A673 (cell line): ENCODE measurements at regions not wholly inside any gene's neighbourhood (a gene's known extent, or its start where the extent isn't known, plus 50 kb on each side); places are given as distances from the start of the nearest gene placed in this dataset.

Experiments
- BruUV-seq: library from RNA; stranded (reverse); fragments of 400-500 nt; replicated peaks from 2 replicates; lab custom pipeline; 2021; lab: Mats Ljungman, UMichigan
- CTCF ChIA-PET: fragments of 300-600 bp; sonication (Branson Sonifier 250); formaldehyde crosslinking; loops from one replicate; lab custom pipeline; 2022; ENCODE audit warnings: antibody characterized with exemption; lab: Charles Lee
- POLR2A ChIA-PET: fragments of 300-600 bp; sonication (Branson Sonifier 250); formaldehyde crosslinking; loops from one replicate; lab custom pipeline; 2022; ENCODE audit warnings: antibody characterized with exemption; ENCODE audit not compliant: low non-redundant PET; lab: Charles Lee
- DNase-seq: peaks from one replicate; pipeline ENCODE4 v3.0.0-alpha.2; 2015; ENCODE audit warnings: low spot score
- H3K27ac ChIP-seq: fragments of 200-600 bp; sonication (generic); 2 replicates; pipeline ENCODE4 v1.5.1; 2016; ENCODE audit warnings: mixed run types, low read depth, mild to moderate bottlenecking, mixed read lengths, antibody characterized with exemption, low read length; ENCODE audit not compliant: poor library complexity, severe bottlenecking
- H3K27me3 ChIP-seq: fragments of 200-600 bp; sonication (generic); replicated peaks from 2 replicates; pipeline ENCODE4 v1.6.1; 2017; ENCODE audit warnings: mixed run types, low read depth, mild to moderate bottlenecking, mixed read lengths, antibody characterized with exemption, low read length; ENCODE audit not compliant: insufficient read depth, poor library complexity
- H3K36me3 ChIP-seq: fragments of 200-600 bp; sonication (generic); 2 replicates; pipeline ENCODE4 v1.6.1; 2016; ENCODE audit warnings: mixed run types, mild to moderate bottlenecking, mixed read lengths, antibody characterized with exemption, low read length; ENCODE audit not compliant: insufficient read depth, poor library complexity, severe bottlenecking
- H3K4me1 ChIP-seq: fragments of 200-600 bp; sonication (generic); 2 replicates; pipeline ENCODE4 v1.6.1; 2017; ENCODE audit warnings: mixed run types, mild to moderate bottlenecking, mixed read lengths, antibody characterized with exemption, low read length; ENCODE audit not compliant: insufficient read depth, poor library complexity, severe bottlenecking
- H3K4me3 ChIP-seq: fragments of 200-600 bp; sonication (generic); 2 replicates; pipeline ENCODE4 v1.5.1; 2016; ENCODE audit warnings: low read depth, mixed run types, mild to moderate bottlenecking, mixed read lengths, low read length; ENCODE audit not compliant: poor library complexity, severe bottlenecking
- H3K9me3 ChIP-seq: fragments of 200-600 bp; sonication (generic); 2 replicates; pipeline ENCODE4 v1.6.1; 2016; ENCODE audit warnings: mixed run types, low read depth, mild to moderate bottlenecking, mixed read lengths, antibody characterized with exemption, low read length; ENCODE audit not compliant: poor library complexity, severe bottlenecking
- CTCF ChIP-seq: fragments of 300-800, 200-600 bp; sonication (generic); conservative IDR thresholded peaks from 2 replicates; pipeline ENCODE4 v1.5.1; 2017; ENCODE audit warnings: low read depth, mild to moderate bottlenecking, antibody characterized with exemption, low read length, moderate library complexity, mixed read lengths
- EZH2 ChIP-seq: fragments of 200-600 bp; sonication (generic); IDR thresholded peaks from 2 replicates; pipeline ENCODE4 v1.6.1; 2017; ENCODE audit warnings: borderline replicate concordance, low read depth, mild to moderate bottlenecking, mixed read lengths, antibody characterized with exemption, low read length; ENCODE audit not compliant: poor library complexity, severe bottlenecking
- intact Hi-C: fragments of 100-400 bp; cut with micrococcal nuclease; formaldehyde crosslinking; loops from one replicate; pipeline ENCODE4 v1.10.0; 2022; ENCODE audit not compliant: unreplicated experiment

DNA sequence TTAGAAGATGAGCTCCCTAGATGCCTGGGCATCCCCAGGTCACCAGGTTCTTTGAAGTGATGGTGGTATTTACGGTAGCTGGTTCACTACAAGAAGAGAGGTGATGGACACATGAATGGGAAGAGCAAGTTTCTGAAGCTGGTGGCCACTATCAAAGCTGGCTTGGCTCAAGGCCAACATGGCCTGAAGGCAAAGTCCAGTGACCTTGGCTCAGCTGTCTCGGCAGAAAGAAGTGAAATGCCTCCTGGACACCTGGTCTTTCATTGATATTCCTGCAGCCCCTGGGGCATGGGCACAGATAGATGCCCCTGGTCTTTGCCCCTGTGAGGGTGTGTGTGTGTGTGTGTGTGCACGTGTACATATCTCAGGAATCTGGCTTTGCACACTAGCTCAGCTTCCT lies 441.8 kb upstream of the TMPO start:
- Histone ChIP-seq H3K27ac (no peak overlapping the region), H3K27me3 (no peaks in the 10 kb centered on the region), H3K36me3 (no peaks in the 10 kb centered on the region), H3K4me3 (no peak overlapping the region), H3K9me3 (no peaks in the 10 kb centered on the region), H3K4me1 (no peaks in the 10 kb centered on the region)
- no peak for DNase-seq
- POLR2A ChIA-PET = no interaction called here
- intact Hi-C loops = no loop called here
- no TSS peak for BruUV-seq
- CTCF ChIA-PET = no interaction called here
- TF ChIP-seq EZH2 (no peak), CTCF (no peak)

DNA sequence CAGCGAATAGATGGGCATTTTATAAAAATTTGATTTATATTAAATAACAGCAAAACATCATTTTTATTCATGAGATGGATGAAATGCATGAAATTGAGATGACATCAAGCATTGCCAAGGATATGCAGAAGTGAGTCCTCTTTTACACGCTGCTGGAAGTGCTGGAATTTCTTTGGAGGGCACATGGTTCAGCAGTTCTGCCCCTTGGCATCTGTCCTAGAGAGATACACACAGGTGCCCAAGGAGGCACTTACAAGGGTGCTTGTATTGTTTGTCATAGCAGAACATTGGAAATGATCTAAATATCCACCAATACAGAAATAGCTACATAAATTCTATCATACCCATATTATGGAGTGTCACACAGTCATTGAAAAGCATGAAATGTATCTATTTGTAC lies 441.1 kb upstream of the TMPO start:
- no peak overlapping the region for H3K27ac ChIP-seq
- H3K27me3 ChIP-seq = no peaks in the 10 kb centered on the region
- no peak overlapping the region for H3K4me3 ChIP-seq
- no peaks in the 10 kb centered on the region for H3K4me1 ChIP-seq
- TF ChIP-seq EZH2 (no peak), CTCF (no peak)
- H3K9me3 ChIP-seq = no peaks in the 10 kb centered on the region
- no TSS peak for BruUV-seq
- DNase-seq = no peak
- ChIA-PET CTCF (no interaction called here), POLR2A (no interaction called here)
- H3K36me3 ChIP-seq = no peaks in the 10 kb centered on the region
- intact Hi-C loops = no loop called here

DNA sequence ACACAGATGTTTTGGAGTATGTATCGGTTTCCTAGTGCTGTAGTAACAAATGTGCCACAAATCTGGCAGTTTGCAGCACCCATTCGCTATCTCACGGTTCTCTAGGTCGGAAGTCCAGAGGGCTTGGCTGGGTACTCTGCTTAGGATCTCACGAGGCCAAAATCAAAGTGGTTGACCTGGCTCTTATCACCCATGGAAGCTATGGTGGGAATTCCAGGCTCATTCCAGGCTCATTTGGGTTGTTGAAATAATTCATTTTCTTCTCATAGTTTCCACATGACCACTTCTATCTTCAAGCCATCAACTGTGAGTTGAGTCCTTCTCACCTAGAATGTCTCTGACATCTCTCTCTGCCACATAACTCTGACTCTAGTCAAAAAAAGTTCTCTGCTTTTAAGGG lies 431.0 kb upstream of the TMPO start:
- H3K36me3 ChIP-seq = no peaks in the 10 kb centered on the region
- intact Hi-C loops = no loop called here
- no peaks in the 10 kb centered on the region for H3K9me3 ChIP-seq
- H3K4me1 ChIP-seq = no peaks in the 10 kb centered on the region
- H3K27ac ChIP-seq = no peak overlapping the region
- TF ChIP-seq EZH2 (no peak), CTCF (no peak)
- no peak for DNase-seq
- no TSS peak for BruUV-seq
- H3K4me3 ChIP-seq = no peak overlapping the region
- H3K27me3 ChIP-seq = peaks cover 20% of the 10 kb centered on the region
- ChIA-PET CTCF (no interaction called here), POLR2A (no interaction called here)
